Omental fat pad (tissue), 3 donors: ENCODE measurements at regions not wholly inside any gene's neighbourhood (a gene's known extent, or its start where the extent isn't known, plus 50 kb on each side); places are given as distances from the start of the nearest gene placed in this dataset.

Experiments
- ATAC-seq: fragments of 150-250 bp; one replicate; pipeline ENCODE4 v1.9.1; 2016; ENCODE audit warnings: mild to moderate bottlenecking, moderate library complexity; ENCODE audit not compliant: low FRiP score
- DNase-seq: peaks from one replicate; pipeline ENCODE4 v3.0.0-alpha.2; 2019; ENCODE audit warnings: low spot score
- CTCF ChIP-seq, 3 donors: fragments of 450-650 bp; IDR thresholded peaks; one replicate each; pipeline ENCODE4 v1.5.1; 2016 to 2017; ENCODE audit warnings: antibody characterized with exemption in 3 of 3, mild to moderate bottlenecking in 3 of 3, moderate library complexity in 2 of 3

- no peak for TF ChIP-seq CTCF (IDR thresholded peaks at IDR 0.05)
- DNase-seq (no peak), ATAC-seq (no peak)
These were observed 410.0 kb downstream of the DIPK2A start for GRCh38 chr3:144381607-144382006.

GRCh38 chr3:144384241-144384979, 412.8 kb downstream of the DIPK2A start:
- ATAC-seq (peak; percentile 66), DNase-seq (no peak)
- no peak for TF ChIP-seq CTCF (IDR thresholded peaks at IDR 0.05)

- no peak for TF ChIP-seq CTCF (IDR thresholded peaks at IDR 0.05)
- DNase-seq (no peak), ATAC-seq (no peak)
These were observed 419.2 kb downstream of the DIPK2A start for GRCh38 chr3:144390786-144391185.

- DNase-seq (no peak), ATAC-seq (no peak)
- TF ChIP-seq CTCF (IDR thresholded peaks at IDR 0.05), result no peak
These were observed 419.6 kb downstream of the DIPK2A start for GRCh38 chr3:144391236-144391635.

GRCh38 chr3:144394032-144394431, 422.4 kb downstream of the DIPK2A start:
- ATAC-seq (no peak), DNase-seq (no peak)
- no peak for TF ChIP-seq CTCF (IDR thresholded peaks at IDR 0.05)

- ATAC-seq (no peak), DNase-seq (no peak)
- TF ChIP-seq CTCF (IDR thresholded peaks at IDR 0.05), result no peak
These were observed 430.8 kb downstream of the DIPK2A start for GRCh38 chr3:144402430-144402829.

GRCh38 chr3:144403040-144403457, 431.4 kb downstream of the DIPK2A start:
- peak; percentile 6 for ATAC-seq
- TF ChIP-seq CTCF (IDR thresholded peaks at IDR 0.05), result no peak
- no peak for DNase-seq
